ENCODE measurements at regions not wholly inside any gene's neighbourhood (a gene's known extent, or its start where the extent isn't known, plus 50 kb on each side); places are given as distances from the start of the nearest gene placed in this dataset.

- TF ChIP-seq ZNF274 (IDR thresholded peaks at IDR 0.05; ENCODE audit: low read depth, low read length) (no peak), YY1 (IDR thresholded peaks at IDR 0.05; ENCODE audit: insufficient read depth, insufficient read length) (no peak), SUZ12 (IDR thresholded peaks at IDR 0.05; ENCODE audit: extremely low read depth, insufficient read depth, insufficient read length) (no peak)
Measured at GRCh38 chr14:41418851-41419250, 187.8 kb upstream of the LRFN5 start.
